PFSK-1 (cell line): ENCODE measurements at regions not wholly inside any gene's neighbourhood (a gene's known extent, or its start where the extent isn't known, plus 50 kb on each side); places are given as distances from the start of the nearest gene placed in this dataset.

Source experiments
- POLR2AphosphoS5 ChIP-seq: IDR thresholded peaks from 2 replicates; pipeline ENCODE4 v1.6.1; 2012; ENCODE audit warnings: low read depth, mild to moderate bottlenecking, control low read depth, low read length, moderate library complexity
- REST ChIP-seq, 2 experiments: IDR thresholded peaks; 2 replicates each; pipeline versions ENCODE4 v1.6.1 to v1.8.0; 2011 to 2012; ENCODE audit warnings: low read depth in 2 of 2, low read length in 2 of 2, control low read depth in 1 of 2, inconsistent platforms in 1 of 2, mild to moderate bottlenecking in 1 of 2, moderate library complexity in 1 of 2; ENCODE audit not compliant: insufficient read depth in 1 of 2
- TAF1 ChIP-seq: IDR thresholded peaks from 2 replicates; pipeline ENCODE4 v1.6.1; 2012; ENCODE audit warnings: low read length, control low read depth, borderline replicate concordance; ENCODE audit not compliant: insufficient read depth

- TF ChIP-seq REST (IDR thresholded peaks at IDR 0.05; ENCODE audit: insufficient read depth in 1 of 2, low read depth in 2 of 2, low read length in 2 of 2) (no peak), TAF1 (no peak), POLR2AphosphoS5 (no peak)
Measured at GRCh38 chr12:124441443-124442194, 125.8 kb downstream of the NCOR2 start.
